CD8-positive, alpha-beta memory T cell (primary cell): ENCODE measurements at regions not wholly inside any gene's neighbourhood (a gene's known extent, or its start where the extent isn't known, plus 50 kb on each side); places are given as distances from the start of the nearest gene placed in this dataset.

Experiments
- CTCF ChIA-PET: fragments of 350-600 bp; sonication (Branson Sonifier 250); formaldehyde crosslinking; loops from one replicate; lab custom pipeline; 2021; ENCODE audit warnings: antibody characterized with exemption; lab: Charles Lee
- POLR2A ChIA-PET: fragments of 350-600 bp; sonication (Branson Sonifier 250); formaldehyde crosslinking; loops from one replicate; lab custom pipeline; 2021; ENCODE audit warnings: antibody characterized with exemption; lab: Charles Lee
- DNase-seq, 5 donors: peaks; one replicate each; pipeline versions ENCODE4 v3.0.0 to v3.0.0-alpha.2; 2020 to 2022; ENCODE audit warnings: mixed read lengths in 1 of 5
- H3K27ac ChIP-seq: one replicate; pipeline ENCODE4 v1.7.0; 2013; ENCODE audit warnings: low read depth, mild to moderate bottlenecking, low read length, moderate library complexity
- H3K27me3 ChIP-seq: 2 replicates; pipeline ENCODE4 v1.7.0; 2013; ENCODE audit warnings: low read length, mild to moderate bottlenecking; ENCODE audit not compliant: insufficient read depth, poor library complexity, severe bottlenecking
- H3K36me3 ChIP-seq: 2 replicates; pipeline ENCODE4 v1.7.0; 2013; ENCODE audit warnings: mild to moderate bottlenecking, low read length, moderate library complexity; ENCODE audit not compliant: insufficient read depth
- H3K4me1 ChIP-seq: 2 replicates; pipeline ENCODE4 v1.7.0; 2013; ENCODE audit warnings: mild to moderate bottlenecking, low read length, moderate library complexity; ENCODE audit not compliant: insufficient read depth
- H3K4me3 ChIP-seq: 2 replicates; pipeline ENCODE4 v1.7.0; 2013; ENCODE audit warnings: mild to moderate bottlenecking, low read length
- H3K9me3 ChIP-seq: 2 replicates; pipeline ENCODE4 v1.7.0; 2013; ENCODE audit warnings: mild to moderate bottlenecking, low read length
- H3K27ac Mint-ChIP-seq, 8 donors: one replicate each; pipeline ENCODE4 v1.8.0; 2020 to 2021; ENCODE audit warnings: mixed read lengths in 8 of 8, mild to moderate bottlenecking in 6 of 8, inconsistent platforms in 3 of 8, moderate library complexity in 3 of 8
- H3K27me3 Mint-ChIP-seq, 2 donors: one replicate each; pipeline ENCODE4 v1.8.0; 2020 to 2021; ENCODE audit warnings: mixed read lengths in 2 of 2, mild to moderate bottlenecking in 1 of 2, moderate library complexity in 1 of 2
- H3K36me3 Mint-ChIP-seq, 3 donors: one replicate each; pipeline ENCODE4 v1.8.0; 2020 to 2021; ENCODE audit warnings: mixed read lengths in 3 of 3, inconsistent platforms in 1 of 3, mild to moderate bottlenecking in 1 of 3
- H3K4me1 Mint-ChIP-seq, 3 donors: one replicate each; pipeline ENCODE4 v1.8.0; 2020 to 2021; ENCODE audit warnings: mixed read lengths in 3 of 3, inconsistent platforms in 1 of 3, mild to moderate bottlenecking in 1 of 3
- H3K4me3 Mint-ChIP-seq, 7 donors: one replicate each; pipeline ENCODE4 v1.8.0; 2020 to 2021; ENCODE audit warnings: mixed read lengths in 7 of 7, mild to moderate bottlenecking in 6 of 7, moderate library complexity in 4 of 7, inconsistent platforms in 2 of 7
- H3K9me3 Mint-ChIP-seq, 5 donors: one replicate each; pipeline ENCODE4 v1.8.0; 2020 to 2022; ENCODE audit warnings: mixed read lengths in 5 of 5, mild to moderate bottlenecking in 3 of 5, moderate library complexity in 2 of 5, inconsistent platforms in 1 of 5

DNA sequence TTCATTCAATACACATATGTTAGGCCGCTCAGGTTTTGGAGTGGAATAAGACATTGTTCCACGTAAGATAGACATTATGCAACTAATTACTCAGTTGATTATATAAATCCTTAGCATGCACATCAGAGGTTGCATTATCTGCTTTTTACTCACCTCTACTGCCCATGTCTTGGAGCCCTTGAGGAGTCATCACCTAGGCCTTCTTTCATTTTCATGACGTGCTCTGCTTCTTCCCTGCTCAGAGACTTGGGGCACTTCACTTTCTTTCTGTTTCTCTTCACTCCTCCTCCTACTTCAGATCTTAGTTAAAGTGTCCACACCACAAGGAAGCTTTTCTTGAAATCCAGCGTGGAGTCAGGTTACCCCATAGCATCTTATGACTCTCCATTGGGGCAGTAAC lies 241.1 kb downstream of the TLR4 start:
- Mint-ChIP-seq H3K4me3 (no peak overlapping the region), H3K9me3 (peaks cover 0 to 4% (median 4%) of the 10 kb centered on the region in 5 donors), H3K27ac (no peak overlapping the region), H3K27me3 (no peaks in the 10 kb centered on the region), H3K36me3 (no peaks in the 10 kb centered on the region), H3K4me1 (no peaks in the 10 kb centered on the region)
- Histone ChIP-seq H3K9me3 (no peaks in the 10 kb centered on the region), H3K27me3 (no peaks in the 10 kb centered on the region), H3K36me3 (no peaks in the 10 kb centered on the region), H3K4me3 (no peak overlapping the region), H3K4me1 (no peaks in the 10 kb centered on the region), H3K27ac (no peak overlapping the region)
- POLR2A ChIA-PET, result no interaction called here
- CTCF ChIA-PET, result no interaction called here
- no peak for DNase-seq

DNA sequence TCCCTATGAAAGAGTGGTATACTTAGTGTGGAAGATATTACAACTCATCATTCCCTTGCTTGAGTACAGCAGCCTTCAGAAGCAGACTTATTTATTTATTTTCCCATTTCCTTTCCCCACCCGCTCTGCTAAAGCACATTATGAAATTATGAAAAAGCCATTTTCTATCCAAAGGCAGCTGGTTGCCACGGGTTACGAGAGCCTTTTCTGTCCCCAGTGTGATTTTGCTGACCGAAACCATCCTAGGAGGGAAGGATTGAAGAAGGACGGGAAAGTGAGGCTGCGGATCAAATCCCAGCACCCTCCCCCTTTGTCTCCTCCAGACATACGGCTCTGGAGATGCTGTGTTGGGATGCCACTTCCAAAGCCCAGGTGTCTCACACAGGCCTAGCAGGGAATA lies 246.9 kb downstream of the TLR4 start:
- Histone ChIP-seq H3K4me1 (no peaks in the 10 kb centered on the region), H3K9me3 (no peaks in the 10 kb centered on the region), H3K27ac (no peak overlapping the region), H3K4me3 (no peak overlapping the region), H3K27me3 (no peaks in the 10 kb centered on the region), H3K36me3 (no peaks in the 10 kb centered on the region)
- POLR2A ChIA-PET, result no interaction called here
- no peaks in the 10 kb centered on the region for H3K4me1 Mint-ChIP-seq
- no peak for DNase-seq
- CTCF ChIA-PET, result no interaction called here
- peaks cover 0 to 3% of the 10 kb centered on the region in 2 donors for H3K27me3 Mint-ChIP-seq
- H3K4me3 Mint-ChIP-seq, result no peak overlapping the region
- H3K36me3 Mint-ChIP-seq, result no peaks in the 10 kb centered on the region
- peaks cover 0 to 4% (median 0%) of the 10 kb centered on the region in 5 donors for H3K9me3 Mint-ChIP-seq
- no peak overlapping the region for H3K27ac Mint-ChIP-seq

DNA sequence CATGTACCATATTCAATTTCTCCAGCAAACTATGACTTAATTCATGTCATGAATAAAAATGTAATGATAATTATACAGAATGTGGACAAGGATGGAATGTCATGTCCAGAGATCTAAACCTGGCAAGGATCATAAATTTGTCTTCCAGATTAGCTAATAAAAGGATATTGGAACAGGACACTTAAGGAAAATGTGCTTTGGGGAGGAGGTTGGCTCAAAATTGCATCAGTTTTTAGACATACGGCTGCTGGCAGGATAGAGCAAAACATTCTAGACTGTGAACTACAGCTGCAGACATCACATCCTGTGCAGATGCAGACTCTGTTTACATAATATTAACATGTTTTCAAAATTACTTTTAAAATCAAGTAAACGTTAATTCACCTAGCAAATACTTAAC lies 248.4 kb downstream of the TLR4 start:
- Mint-ChIP-seq H3K27ac (no peak overlapping the region), H3K9me3 (peaks cover 0 to 4% (median 0%) of the 10 kb centered on the region in 5 donors)

DNA sequence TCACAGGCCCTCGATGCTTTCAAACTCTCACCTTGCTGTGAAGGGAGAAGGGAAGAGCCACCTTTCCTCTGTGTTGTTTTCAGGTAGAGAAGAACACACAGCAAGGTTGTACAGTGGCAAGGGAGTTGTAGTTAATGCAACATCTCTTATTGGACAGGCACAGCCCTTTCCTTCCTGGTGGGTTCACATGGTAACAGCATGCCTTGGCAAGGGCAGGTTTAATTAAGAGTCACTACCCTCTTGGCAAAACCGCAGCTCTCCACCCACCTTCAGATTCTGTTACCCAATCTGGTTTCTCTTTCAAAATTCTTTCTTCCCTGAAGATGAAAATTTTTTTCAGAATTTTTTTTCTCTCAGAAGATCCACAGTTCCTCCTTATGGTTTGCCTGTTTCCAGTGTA lies 253.1 kb downstream of the TLR4 start:
- no peak overlapping the region for H3K4me3 ChIP-seq
- CTCF ChIA-PET, result no interaction called here
- Mint-ChIP-seq H3K27me3 (peaks cover 0 to 3% of the 10 kb centered on the region in 2 donors), H3K4me3 (no peak overlapping the region), H3K36me3 (no peaks in the 10 kb centered on the region), H3K9me3 (peaks cover 0 to 4% (median 0%) of the 10 kb centered on the region in 5 donors), H3K27ac (no peak overlapping the region), H3K4me1 (no peaks in the 10 kb centered on the region)
- no peak overlapping the region for H3K27ac ChIP-seq
- no peaks in the 10 kb centered on the region for H3K4me1 ChIP-seq
- no peak for DNase-seq
- H3K27me3 ChIP-seq, result no peaks in the 10 kb centered on the region
- no peaks in the 10 kb centered on the region for H3K36me3 ChIP-seq
- POLR2A ChIA-PET, result no interaction called here
- no peaks in the 10 kb centered on the region for H3K9me3 ChIP-seq

More for the DNA sequence above, 248.4 kb downstream of the TLR4 start:
- POLR2A ChIA-PET, result no interaction called here
- H3K9me3 ChIP-seq, result no peaks in the 10 kb centered on the region
- no peaks in the 10 kb centered on the region for H3K36me3 ChIP-seq
- no peaks in the 10 kb centered on the region for H3K4me1 ChIP-seq
- H3K27me3 Mint-ChIP-seq, result peaks cover 0 to 3% of the 10 kb centered on the region in 2 donors
- no peak overlapping the region for H3K4me3 ChIP-seq
- H3K4me1 Mint-ChIP-seq, result no peaks in the 10 kb centered on the region
- H3K4me3 Mint-ChIP-seq, result no peak overlapping the region
- no peaks in the 10 kb centered on the region for H3K36me3 Mint-ChIP-seq
- no peak for DNase-seq
- CTCF ChIA-PET, result no interaction called here
- H3K27me3 ChIP-seq, result no peaks in the 10 kb centered on the region
- H3K27ac ChIP-seq, result no peak overlapping the region

DNA sequence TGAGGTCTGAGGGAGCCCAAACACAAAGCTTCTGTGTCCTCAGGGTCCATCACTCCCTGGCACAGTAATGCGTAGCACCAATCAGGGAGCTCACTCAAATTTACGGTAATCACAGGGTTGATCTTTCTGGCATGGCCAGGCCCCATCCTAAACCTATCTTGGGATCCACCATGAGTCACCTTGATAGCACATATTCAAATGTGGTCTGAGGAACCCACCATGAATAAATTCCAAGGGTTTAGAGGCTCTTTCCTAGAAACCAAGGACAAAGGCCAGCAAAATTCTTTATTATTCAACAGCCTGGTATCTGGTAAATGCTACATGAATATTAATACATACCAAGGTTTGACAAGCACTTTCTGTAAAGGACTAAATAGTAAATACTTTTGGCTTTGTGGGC lies 254.5 kb downstream of the TLR4 start:
- no peak overlapping the region for H3K27ac ChIP-seq
- DNase-seq, result no peak
- H3K27me3 ChIP-seq, result no peaks in the 10 kb centered on the region
- H3K9me3 ChIP-seq, result no peaks in the 10 kb centered on the region
- H3K4me1 Mint-ChIP-seq, result no peaks in the 10 kb centered on the region
- H3K36me3 ChIP-seq, result no peaks in the 10 kb centered on the region
- H3K27me3 Mint-ChIP-seq, result peaks cover 0 to 3% of the 10 kb centered on the region in 2 donors
- H3K4me1 ChIP-seq, result no peaks in the 10 kb centered on the region
- H3K4me3 Mint-ChIP-seq, result no peak overlapping the region
- no peaks in the 10 kb centered on the region for H3K36me3 Mint-ChIP-seq
- H3K27ac Mint-ChIP-seq, result no peak overlapping the region
- peaks cover 0 to 4% (median 0%) of the 10 kb centered on the region in 5 donors for H3K9me3 Mint-ChIP-seq
- H3K4me3 ChIP-seq, result no peak overlapping the region
- ChIA-PET CTCF (no interaction called here), POLR2A (no interaction called here)

DNA sequence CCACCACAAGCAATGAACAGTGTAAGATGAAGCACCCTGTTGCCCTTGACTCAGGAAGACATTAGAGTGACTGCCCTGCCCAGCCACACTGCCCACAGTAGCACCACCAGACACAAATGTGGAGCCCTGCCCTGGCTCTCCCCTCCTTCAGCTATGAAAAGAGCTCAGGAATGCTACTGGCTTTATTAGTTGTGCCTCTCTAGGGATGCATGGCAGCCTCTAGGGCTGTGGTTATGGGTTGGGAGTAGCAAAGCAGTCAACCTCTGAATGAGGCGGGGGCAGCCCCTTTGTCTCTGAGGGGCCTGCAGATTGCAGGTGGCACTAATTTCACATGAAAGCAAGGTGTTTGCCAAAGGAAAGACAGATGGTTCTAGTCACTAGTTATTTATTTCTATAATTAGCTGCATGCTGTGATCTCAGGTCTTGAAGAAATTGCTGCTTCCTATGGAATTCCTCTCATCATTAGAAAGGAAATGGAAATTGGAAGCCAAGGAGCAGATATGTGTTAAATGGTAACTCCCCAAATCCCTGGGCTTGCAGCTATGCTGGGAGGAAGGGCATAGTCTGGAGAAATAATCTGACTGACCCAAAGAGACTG lies 259.4 kb downstream of the TLR4 start:
- Mint-ChIP-seq H3K4me1 (no peaks in the 10 kb centered on the region), H3K27me3 (no peaks in the 10 kb centered on the region), H3K36me3 (no peaks in the 10 kb centered on the region), H3K9me3 (no peaks in the 10 kb centered on the region), H3K4me3 (no peak overlapping the region), H3K27ac (no peak overlapping the region)
- Histone ChIP-seq H3K4me3 (no peak overlapping the region), H3K27ac (no peak overlapping the region), H3K9me3 (no peaks in the 10 kb centered on the region), H3K27me3 (no peaks in the 10 kb centered on the region), H3K36me3 (no peaks in the 10 kb centered on the region), H3K4me1 (no peaks in the 10 kb centered on the region)
- ChIA-PET POLR2A (no interaction called here), CTCF (no interaction called here)
- no peak for DNase-seq

DNA sequence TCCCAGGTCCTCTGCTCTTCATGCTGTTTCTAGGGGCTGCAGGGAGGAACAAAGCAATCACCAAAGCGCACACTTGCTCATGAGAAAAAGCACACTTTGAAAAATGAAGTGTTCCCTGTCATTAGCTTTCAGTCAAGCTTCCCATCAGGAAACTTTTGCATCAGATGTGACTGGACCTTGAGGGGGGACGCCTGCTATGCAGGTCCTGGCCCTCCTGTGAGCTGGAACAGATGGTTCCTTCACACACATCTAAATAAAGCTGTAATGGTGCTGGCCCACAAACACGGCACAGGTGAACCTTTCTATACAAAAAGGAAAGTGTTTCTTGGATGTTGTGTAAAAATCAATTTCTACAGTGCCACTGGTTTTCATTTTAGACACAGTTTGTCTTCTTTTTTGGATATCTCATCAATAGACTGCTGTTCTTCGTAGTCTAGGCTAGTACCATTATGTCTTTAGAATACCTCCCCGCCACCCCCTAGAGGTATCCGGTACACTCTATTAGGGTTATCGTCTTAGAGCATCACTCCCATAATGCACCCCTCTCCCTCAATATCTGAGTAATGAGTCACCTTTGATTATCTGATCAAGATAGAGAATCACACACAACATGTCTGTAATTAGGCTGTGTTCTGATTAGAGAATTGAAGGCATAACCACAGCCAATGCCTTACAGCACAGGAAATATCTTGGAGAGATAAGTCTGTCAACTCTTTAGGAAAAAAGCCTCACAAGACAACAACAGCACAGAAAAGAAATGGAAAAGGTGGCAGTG lies 266.3 kb downstream of the TLR4 start:
- peaks cover 0 to 3% (median 0%) of the 10 kb centered on the region in 5 donors for H3K9me3 Mint-ChIP-seq
- no peak overlapping the region for H3K27ac ChIP-seq
- no peaks in the 10 kb centered on the region for H3K4me1 Mint-ChIP-seq
- H3K4me3 Mint-ChIP-seq, result no peak overlapping the region
- no peak overlapping the region for H3K27ac Mint-ChIP-seq
- no peaks in the 10 kb centered on the region for H3K9me3 ChIP-seq
- H3K36me3 Mint-ChIP-seq, result no peaks in the 10 kb centered on the region
- CTCF ChIA-PET, result no interaction called here
- POLR2A ChIA-PET, result no interaction called here
- no peaks in the 10 kb centered on the region for H3K27me3 ChIP-seq
- H3K36me3 ChIP-seq, result no peaks in the 10 kb centered on the region
- H3K4me1 ChIP-seq, result no peaks in the 10 kb centered on the region
- peaks cover 0 to 2% of the 10 kb centered on the region in 2 donors for H3K27me3 Mint-ChIP-seq
- DNase-seq, result no peak
- H3K4me3 ChIP-seq, result no peak overlapping the region

DNA sequence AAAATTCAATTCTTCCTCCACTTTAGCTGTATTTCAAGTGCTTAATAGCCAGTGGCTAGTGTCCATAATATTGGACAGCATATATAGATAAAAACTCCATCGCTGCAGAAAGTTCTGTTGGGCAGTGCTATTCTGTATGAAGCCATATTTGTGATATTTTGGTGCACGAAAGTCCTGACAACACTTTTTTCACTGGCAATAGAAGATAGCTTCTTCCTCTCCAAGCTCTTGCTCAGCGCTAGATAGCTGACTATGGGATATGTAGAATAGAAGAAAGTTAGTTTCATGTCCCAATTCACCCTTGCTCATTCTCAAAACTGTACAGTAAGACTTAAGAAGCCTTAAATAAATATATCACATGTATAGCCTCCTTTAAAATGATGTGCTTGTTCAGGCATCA lies 269.9 kb downstream of the TLR4 start:
- no peaks in the 10 kb centered on the region for H3K36me3 Mint-ChIP-seq
- H3K9me3 ChIP-seq, result no peaks in the 10 kb centered on the region
- no peak overlapping the region for H3K4me3 ChIP-seq
- H3K4me1 ChIP-seq, result no peaks in the 10 kb centered on the region
- POLR2A ChIA-PET, result no interaction called here
- H3K4me1 Mint-ChIP-seq, result no peaks in the 10 kb centered on the region
- no peak overlapping the region for H3K27ac ChIP-seq
- H3K27me3 ChIP-seq, result no peaks in the 10 kb centered on the region
- peaks cover 0 to 2% of the 10 kb centered on the region in 2 donors for H3K27me3 Mint-ChIP-seq
- no peak overlapping the region for H3K27ac Mint-ChIP-seq
- DNase-seq, result no peak
- no peaks in the 10 kb centered on the region for H3K36me3 ChIP-seq
- H3K4me3 Mint-ChIP-seq, result no peak overlapping the region
- peaks cover 0 to 5% (median 0%) of the 10 kb centered on the region in 5 donors for H3K9me3 Mint-ChIP-seq
- CTCF ChIA-PET, result no interaction called here
